ENCODE measurements at regions not wholly inside any gene's neighbourhood (a gene's known extent, or its start where the extent isn't known, plus 50 kb on each side); places are given as distances from the start of the nearest gene placed in this dataset.
"Not testable (repeated sequence)": the region's sequence is repeated elsewhere in the genome, so short reads cannot be mapped to it uniquely, and the experiment has no call there.

DNA sequence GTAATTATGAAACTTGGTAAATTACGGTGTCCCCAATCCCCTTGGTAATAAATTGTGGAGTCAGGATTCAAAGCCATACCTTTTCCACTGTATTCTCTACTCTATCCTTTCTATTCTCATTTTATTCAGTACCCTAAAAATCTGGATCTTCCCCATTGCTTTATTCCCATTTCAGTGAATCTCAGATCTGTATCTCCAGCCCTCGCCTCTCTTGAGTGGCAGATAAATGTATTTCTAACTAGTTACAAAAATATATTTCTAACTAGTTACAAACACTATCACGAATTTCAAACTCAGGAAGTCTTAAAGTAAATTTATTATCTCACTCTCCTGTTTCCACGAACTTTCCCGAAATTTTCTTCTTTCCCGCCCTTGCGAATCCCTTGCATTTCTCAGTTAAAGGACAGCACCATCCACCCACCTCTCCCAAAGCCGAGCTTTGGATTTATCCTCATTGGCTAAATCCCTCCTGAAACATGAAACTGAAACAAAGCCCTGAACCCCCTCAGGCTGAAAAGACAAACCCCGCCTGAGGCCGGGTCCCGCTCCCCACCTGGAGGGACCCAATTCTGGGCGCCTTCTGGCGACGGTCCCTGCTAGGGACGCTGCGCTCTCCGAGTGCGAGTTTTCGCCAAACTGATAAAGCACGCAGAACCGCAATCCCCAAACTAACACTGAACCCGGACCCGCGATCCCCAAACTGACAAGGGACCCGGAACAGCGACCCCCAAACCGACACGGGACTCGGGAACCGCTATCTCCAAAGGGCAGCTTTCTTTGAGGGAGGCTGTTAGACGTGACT lies 164.3 kb upstream of the PABPC3 start:
- 7% methylated on average over 31 of the region's 31 CpGs for WGBS
- no peak overlapping the region for H3K4me3 ChIP-seq (ENCODE audit: low read depth, low read length)
- DNase-seq (ENCODE audit: extremely low spot score) = no peak
- no peak overlapping the region for H3K27ac ChIP-seq (ENCODE audit: low read depth)
- H3K4me1 ChIP-seq (ENCODE audit: insufficient read depth) = no peaks in the 10 kb centered on the region
- H3K36me3 ChIP-seq (ENCODE audit: insufficient read depth) = no peaks in the 10 kb centered on the region

GRCh38 chr13:24933106-24934023 lies 162.6 kb upstream of the PABPC3 start:
- H3K27ac ChIP-seq (ENCODE audit: low read depth); H3K36me3 ChIP-seq (ENCODE audit: insufficient read depth); DNase-seq (ENCODE audit: extremely low spot score); H3K4me1 ChIP-seq (ENCODE audit: insufficient read depth); H3K4me3 ChIP-seq (ENCODE audit: low read depth, low read length): not testable (repeated sequence)
- 73% methylated on average over 15 of the region's 15 CpGs for WGBS

DNA sequence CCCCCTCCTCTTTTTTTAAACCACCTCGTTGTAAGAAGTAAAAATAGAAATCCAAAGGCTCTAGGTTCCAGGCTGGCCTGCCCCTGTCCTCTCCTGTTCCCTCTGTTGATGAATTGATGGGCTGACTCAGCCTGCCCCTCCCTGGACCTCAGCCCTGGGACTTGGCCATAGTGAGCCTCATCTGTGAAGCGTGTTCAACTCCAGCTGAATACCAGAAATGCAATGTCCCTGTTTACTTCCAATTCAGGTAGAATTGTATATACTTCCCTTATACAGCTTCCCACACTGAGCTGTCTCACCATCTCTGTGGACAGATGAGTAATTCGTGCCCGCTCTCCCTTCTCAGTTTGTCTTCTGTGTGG lies 161.9 kb upstream of the PABPC3 start:
- WGBS = 55% methylated on average over 4 of the region's 4 CpGs
- not testable (repeated sequence) for DNase-seq (ENCODE audit: extremely low spot score); H3K4me1 ChIP-seq (ENCODE audit: insufficient read depth)

GRCh38 chr13:24938966-24939365 lies 157.0 kb upstream of the PABPC3 start:
- H3K4me1 ChIP-seq (ENCODE audit: insufficient read depth) = no peaks in the 10 kb centered on the region
- H3K36me3 ChIP-seq (ENCODE audit: insufficient read depth) = no peaks in the 10 kb centered on the region
- H3K4me3 ChIP-seq (ENCODE audit: low read depth, low read length) = no peak overlapping the region
- no peak for DNase-seq (ENCODE audit: extremely low spot score)
- 42% methylated on average over 6 of the region's 6 CpGs for WGBS
- no peak overlapping the region for H3K27ac ChIP-seq (ENCODE audit: low read depth)

More for the DNA sequence above, 161.9 kb upstream of the PABPC3 start:
- H3K4me3 ChIP-seq (ENCODE audit: low read depth, low read length); H3K36me3 ChIP-seq (ENCODE audit: insufficient read depth); H3K27ac ChIP-seq (ENCODE audit: low read depth): not testable (repeated sequence)

GRCh38 chr13:24941023-24941713 lies 154.8 kb upstream of the PABPC3 start:
- not testable (repeated sequence) for H3K4me3 ChIP-seq (ENCODE audit: low read depth, low read length); H3K27ac ChIP-seq (ENCODE audit: low read depth); DNase-seq (ENCODE audit: extremely low spot score); H3K4me1 ChIP-seq (ENCODE audit: insufficient read depth); H3K36me3 ChIP-seq (ENCODE audit: insufficient read depth)
- 84% methylated on average over 11 of the region's 11 CpGs for WGBS

DNA sequence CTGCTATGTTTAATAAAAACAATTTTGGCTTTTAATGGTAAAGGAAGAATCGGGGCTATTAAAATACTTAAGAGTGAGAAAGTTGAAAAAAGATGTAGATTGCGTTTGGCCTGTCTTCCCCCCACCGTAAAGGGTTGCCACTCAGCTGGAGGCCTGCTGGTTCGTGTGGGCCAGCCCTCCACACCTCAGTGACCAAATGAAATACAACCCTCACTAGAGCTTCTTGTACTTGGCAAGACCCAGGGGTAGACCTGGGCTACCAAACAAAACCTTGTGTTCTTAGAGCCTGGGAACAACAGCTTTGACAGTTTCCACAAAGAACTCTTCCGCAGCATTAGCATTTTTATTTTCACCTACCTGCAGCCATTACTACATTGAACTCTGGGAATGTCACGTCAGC lies 152.8 kb upstream of the PABPC3 start:
- no peak for DNase-seq (ENCODE audit: extremely low spot score)
- Histone ChIP-seq H3K4me3 (ENCODE audit: low read depth, low read length) (no peak overlapping the region), H3K36me3 (ENCODE audit: insufficient read depth) (no peaks in the 10 kb centered on the region), H3K27ac (ENCODE audit: low read depth) (no peak overlapping the region), H3K4me1 (ENCODE audit: insufficient read depth) (no peaks in the 10 kb centered on the region)
- WGBS = 72% methylated on average over 6 of the region's 6 CpGs

GRCh38 chr13:24944073-24944472 lies 151.9 kb upstream of the PABPC3 start:
- not testable (repeated sequence) for H3K36me3 ChIP-seq (ENCODE audit: insufficient read depth); H3K4me1 ChIP-seq (ENCODE audit: insufficient read depth); H3K4me3 ChIP-seq (ENCODE audit: low read depth, low read length); H3K27ac ChIP-seq (ENCODE audit: low read depth); DNase-seq (ENCODE audit: extremely low spot score)
- WGBS = 49% methylated on average over 4 of the region's 4 CpGs

GRCh38 chr13:24948977-24949376 lies 147.0 kb upstream of the PABPC3 start:
- not testable (repeated sequence) for H3K27ac ChIP-seq (ENCODE audit: low read depth); H3K36me3 ChIP-seq (ENCODE audit: insufficient read depth); H3K4me3 ChIP-seq (ENCODE audit: low read depth, low read length); DNase-seq (ENCODE audit: extremely low spot score); H3K4me1 ChIP-seq (ENCODE audit: insufficient read depth)
- WGBS = 90% methylated on average over 2 of the region's 2 CpGs

DNA sequence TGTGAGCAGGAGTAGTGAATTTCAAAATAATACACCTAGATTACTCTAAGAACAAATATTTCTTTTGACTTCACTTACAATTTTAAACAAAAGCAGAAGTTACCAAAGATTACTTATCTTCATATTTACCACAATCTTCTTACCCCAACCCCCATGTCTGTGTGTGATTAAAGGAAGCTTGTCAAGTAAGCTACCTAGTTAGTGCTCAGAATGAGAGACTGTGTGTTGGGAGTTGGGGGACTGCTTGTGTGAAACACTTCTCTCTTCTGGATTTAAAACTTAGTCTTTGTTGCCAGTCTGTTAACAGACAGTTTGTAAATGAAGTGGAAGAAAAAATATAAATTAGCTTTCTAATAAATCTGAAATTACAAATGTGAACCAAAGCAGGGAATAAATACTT lies 145.3 kb upstream of the PABPC3 start:
- H3K27ac ChIP-seq (ENCODE audit: low read depth); H3K4me3 ChIP-seq (ENCODE audit: low read depth, low read length); H3K4me1 ChIP-seq (ENCODE audit: insufficient read depth); H3K36me3 ChIP-seq (ENCODE audit: insufficient read depth); DNase-seq (ENCODE audit: extremely low spot score): not testable (repeated sequence)

DNA sequence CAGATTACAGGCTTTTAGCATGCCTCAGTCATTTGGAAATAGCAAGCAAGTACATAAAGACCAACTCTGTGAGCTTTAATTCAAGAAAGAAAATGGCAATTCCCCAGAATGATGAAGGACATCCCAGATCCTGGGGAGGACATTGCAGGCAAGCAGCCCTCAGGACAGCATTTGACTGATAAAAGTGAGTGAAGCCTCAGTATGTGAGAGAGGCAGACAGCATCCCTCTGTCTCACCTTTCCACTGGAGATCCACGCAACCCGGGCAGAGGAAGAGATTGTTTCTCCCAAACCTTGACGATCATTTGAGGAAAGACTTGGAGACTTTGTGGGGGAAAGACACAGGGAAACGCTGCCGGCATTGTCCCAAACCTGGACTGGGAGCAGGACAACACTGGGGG lies 128.0 kb upstream of the PABPC3 start:
- not testable (repeated sequence) for H3K36me3 ChIP-seq (ENCODE audit: insufficient read depth); DNase-seq (ENCODE audit: extremely low spot score); H3K4me1 ChIP-seq (ENCODE audit: insufficient read depth); H3K27ac ChIP-seq (ENCODE audit: low read depth)
- peak overlapping the region; percentile 4 for H3K4me3 ChIP-seq (ENCODE audit: low read depth, low read length)
- 4% methylated on average over 5 of the region's 5 CpGs for whole genome bisulfite sequencing

DNA sequence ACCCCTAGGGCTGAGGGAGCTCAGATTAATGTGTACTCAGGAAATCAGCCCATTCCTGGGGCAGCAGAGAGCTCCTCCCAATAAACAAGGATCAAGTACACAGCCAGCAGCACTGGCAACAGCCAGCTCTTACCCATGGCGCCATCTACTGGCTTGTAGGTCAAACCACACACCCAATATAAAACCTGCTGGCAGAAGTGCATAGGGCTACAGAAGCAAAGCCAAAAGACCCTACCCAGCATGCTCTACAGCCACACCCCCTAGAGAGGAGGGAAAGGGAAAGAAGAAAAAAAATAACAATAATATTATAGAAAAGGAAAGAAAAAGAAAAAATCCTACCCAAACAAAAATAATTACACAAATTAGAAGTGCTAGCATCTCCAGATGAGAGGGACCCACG lies 127.5 kb upstream of the PABPC3 start:
- H3K4me3 ChIP-seq (ENCODE audit: low read depth, low read length); H3K4me1 ChIP-seq (ENCODE audit: insufficient read depth); H3K27ac ChIP-seq (ENCODE audit: low read depth); H3K36me3 ChIP-seq (ENCODE audit: insufficient read depth); DNase-seq (ENCODE audit: extremely low spot score): not testable (repeated sequence)
- WGBS = 36% methylated on average over 2 of the region's 2 CpGs

GRCh38 chr13:24973102-24973501 lies 122.8 kb upstream of the PABPC3 start:
- H3K36me3 ChIP-seq (ENCODE audit: insufficient read depth); DNase-seq (ENCODE audit: extremely low spot score); H3K4me1 ChIP-seq (ENCODE audit: insufficient read depth); H3K4me3 ChIP-seq (ENCODE audit: low read depth, low read length); H3K27ac ChIP-seq (ENCODE audit: low read depth): not testable (repeated sequence)
- WGBS = 88% methylated on average over 9 of the region's 9 CpGs

DNA sequence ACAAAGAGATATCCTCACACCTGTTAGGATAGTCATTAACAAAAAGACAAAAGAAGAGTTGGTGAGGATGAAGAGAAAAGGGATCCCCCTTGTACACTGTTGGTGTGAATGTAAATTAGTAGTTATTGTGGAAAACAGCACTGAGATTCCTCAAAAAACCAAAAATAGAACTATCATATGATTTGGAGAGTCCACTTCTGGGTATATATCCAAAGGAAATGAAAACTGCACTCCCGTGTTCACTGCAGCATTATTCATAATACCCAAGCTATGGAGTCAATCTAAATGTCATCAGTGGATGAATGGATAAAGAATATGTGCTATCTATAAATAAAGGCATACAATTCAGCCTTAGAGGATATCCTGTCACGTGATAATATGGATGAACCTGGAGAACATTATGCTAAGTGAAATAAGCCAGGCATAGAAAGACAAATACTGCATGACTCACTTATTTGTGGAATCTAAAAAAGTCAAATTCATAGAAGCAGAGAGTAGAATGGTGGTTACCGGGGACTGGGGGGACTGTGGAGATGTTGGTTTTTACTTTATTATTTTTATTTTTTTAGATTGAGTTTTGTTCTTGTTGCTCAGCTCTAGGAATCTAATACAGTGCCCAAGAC lies 114.6 kb upstream of the PABPC3 start:
- H3K4me1 ChIP-seq (ENCODE audit: insufficient read depth); H3K27ac ChIP-seq (ENCODE audit: low read depth); DNase-seq (ENCODE audit: extremely low spot score); H3K36me3 ChIP-seq (ENCODE audit: insufficient read depth); H3K4me3 ChIP-seq (ENCODE audit: low read depth, low read length): not testable (repeated sequence)
- WGBS = 20% methylated on average over 3 of the region's 3 CpGs

All from urinary bladder (tissue), 3 donors.